ENCODE measurements at regions not wholly inside any gene's neighbourhood (a gene's known extent, or its start where the extent isn't known, plus 50 kb on each side); places are given as distances from the start of the nearest gene placed in this dataset.

DNA sequence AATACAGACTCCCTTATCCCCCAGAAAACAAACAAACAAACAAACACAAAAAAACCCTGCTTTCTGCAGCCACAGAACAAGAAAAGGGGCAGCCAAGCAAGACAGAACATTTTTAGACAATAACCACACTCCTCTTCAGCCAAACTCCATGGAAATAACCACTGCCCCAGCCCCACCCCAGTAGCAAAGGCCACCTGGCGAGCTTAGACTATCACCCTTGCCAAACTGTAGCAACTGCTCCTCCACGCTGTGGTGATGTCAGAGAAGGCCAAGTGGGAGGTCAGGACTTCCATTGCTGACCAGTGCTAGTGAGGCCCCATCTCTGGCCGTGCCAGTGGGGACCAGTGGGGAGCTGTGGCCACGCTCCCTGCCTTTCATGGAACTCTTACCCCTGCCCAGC is 60.3 kb upstream of the CHRNA7 start:
- TF ChIP-seq, protein P1, sequence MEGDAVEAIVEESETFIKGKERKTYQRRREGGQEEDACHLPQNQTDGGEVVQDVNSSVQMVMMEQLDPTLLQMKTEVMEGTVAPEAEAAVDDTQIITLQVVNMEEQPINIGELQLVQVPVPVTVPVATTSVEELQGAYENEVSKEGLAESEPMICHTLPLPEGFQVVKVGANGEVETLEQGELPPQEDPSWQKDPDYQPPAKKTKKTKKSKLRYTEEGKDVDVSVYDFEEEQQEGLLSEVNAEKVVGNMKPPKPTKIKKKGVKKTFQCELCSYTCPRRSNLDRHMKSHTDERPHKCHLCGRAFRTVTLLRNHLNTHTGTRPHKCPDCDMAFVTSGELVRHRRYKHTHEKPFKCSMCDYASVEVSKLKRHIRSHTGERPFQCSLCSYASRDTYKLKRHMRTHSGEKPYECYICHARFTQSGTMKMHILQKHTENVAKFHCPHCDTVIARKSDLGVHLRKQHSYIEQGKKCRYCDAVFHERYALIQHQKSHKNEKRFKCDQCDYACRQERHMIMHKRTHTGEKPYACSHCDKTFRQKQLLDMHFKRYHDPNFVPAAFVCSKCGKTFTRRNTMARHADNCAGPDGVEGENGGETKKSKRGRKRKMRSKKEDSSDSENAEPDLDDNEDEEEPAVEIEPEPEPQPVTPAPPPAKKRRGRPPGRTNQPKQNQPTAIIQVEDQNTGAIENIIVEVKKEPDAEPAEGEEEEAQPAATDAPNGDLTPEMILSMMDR (IDR thresholded peaks at IDR 0.05) = no peak
- no peak for TF ChIP-seq POLR2A (IDR thresholded peaks at IDR 0.05)

Data from testis (tissue), 2 donors.